HepG2 (cell line): ENCODE measurements at regions not wholly inside any gene's neighbourhood (a gene's known extent, or its start where the extent isn't known, plus 50 kb on each side); places are given as distances from the start of the nearest gene placed in this dataset.
A peak's percentile ranks its signal among the peaks of the same experiment; 100 is the strongest.

Experiments
- CBX2 ChIP-seq, 2 experiments: fragments of 200-600 bp in 1 of 2; sonication (generic); formaldehyde crosslinking in 1 of 2; IDR thresholded peaks; 2 replicates each; pipeline versions ENCODE4 v1.7.0 to v1.8.1; 2018 to 2022; ENCODE audit warnings: low read depth in 2 of 2, low read length in 1 of 2, mild to moderate bottlenecking in 1 of 2, missing genetic modification reagents in 1 of 2
- CBX5 ChIP-seq: sonication (generic); formaldehyde crosslinking; IDR thresholded peaks from 2 replicates; pipeline ENCODE4 v1.4.0; 2020; ENCODE audit warnings: missing genetic modification reagents, borderline replicate concordance
- HOXA7 ChIP-seq: sonication (generic); formaldehyde crosslinking; IDR thresholded peaks from 2 replicates; pipeline ENCODE4 v1.8.1; 2022; ENCODE audit warnings: mild to moderate bottlenecking, missing genetic modification reagents, moderate library complexity
- MAFF ChIP-seq: IDR thresholded peaks from 2 replicates; pipeline ENCODE4 v1.6.1; 2011; ENCODE audit warnings: low read depth, low read length, improper control_type of control experiment
- MED1 ChIP-seq: sonication (generic); formaldehyde crosslinking; IDR thresholded peaks from 2 replicates; pipeline ENCODE4 v1.4.0; 2020; ENCODE audit warnings: missing genetic modification reagents
- MEIS2 ChIP-seq: sonication (generic); formaldehyde crosslinking; IDR thresholded peaks from 2 replicates; pipeline ENCODE4 v1.9.0; 2021; ENCODE audit warnings: mild to moderate bottlenecking, missing genetic modification reagents
- NCOA1 ChIP-seq: sonication (generic); formaldehyde crosslinking; IDR thresholded peaks from 2 replicates; pipeline ENCODE4 v1.9.0; 2021; ENCODE audit warnings: missing genetic modification reagents
- NR2F2 ChIP-seq: IDR thresholded peaks from 2 replicates; pipeline ENCODE4 v1.6.1; 2012; ENCODE audit warnings: low read depth, inconsistent platforms, borderline replicate concordance
- REPIN1 ChIP-seq: sonication (generic); formaldehyde crosslinking; IDR thresholded peaks from 2 replicates; pipeline ENCODE4 v1.8.0; 2022; ENCODE audit warnings: missing genetic modification reagents, low read depth, mild to moderate bottlenecking, borderline replicate concordance
- ZNF264 ChIP-seq: sonication (generic); formaldehyde crosslinking; IDR thresholded peaks from 2 replicates; pipeline ENCODE4 v1.4.0; 2020; ENCODE audit warnings: missing genetic modification reagents
- ZNF292 ChIP-seq: sonication (generic); formaldehyde crosslinking; IDR thresholded peaks from 2 replicates; pipeline ENCODE4 v1.8.1; 2022; ENCODE audit warnings: mild to moderate bottlenecking, low read depth, missing genetic modification reagents, borderline replicate concordance
- ZNF510 ChIP-seq: sonication (generic); formaldehyde crosslinking; IDR thresholded peaks from 2 replicates; pipeline ENCODE4 v1.4.0; 2020; ENCODE audit warnings: low read depth, mild to moderate bottlenecking, missing genetic modification reagents
- ZNF547 ChIP-seq: sonication (generic); formaldehyde crosslinking; IDR thresholded peaks from 2 replicates; pipeline ENCODE4 v1.5.1; 2020; ENCODE audit warnings: mild to moderate bottlenecking, missing genetic modification reagents
- ZNF660 ChIP-seq: sonication (generic); formaldehyde crosslinking; IDR thresholded peaks from 2 replicates; pipeline ENCODE4 v1.5.1; 2020; ENCODE audit warnings: mild to moderate bottlenecking, low read depth, missing genetic modification reagents, borderline replicate concordance
- ZNF776 ChIP-seq: sonication (generic); formaldehyde crosslinking; IDR thresholded peaks from 2 replicates; pipeline ENCODE4 v1.4.0; 2020; ENCODE audit warnings: mild to moderate bottlenecking, missing genetic modification reagents
- TF ChIP-seq, protein P1 (sequence below): sonication (generic); formaldehyde crosslinking; IDR thresholded peaks from 2 replicates; pipeline ENCODE4 v1.8.1; 2023; ENCODE audit warnings: mild to moderate bottlenecking, moderate library complexity, missing genetic modification reagents
- TF ChIP-seq, protein P2 (sequence below): IDR thresholded peaks from 2 replicates; pipeline ENCODE4 v1.6.1; 2016; ENCODE audit warnings: missing biosample characterization, missing genetic modification reagents, low read depth
- TF ChIP-seq, protein P3 (sequence below): sonication (generic); formaldehyde crosslinking; IDR thresholded peaks from 2 replicates; pipeline ENCODE4 v1.4.0; 2020; ENCODE audit warnings: missing genetic modification reagents
- TF ChIP-seq, protein P4 (sequence below): sonication (generic); formaldehyde crosslinking; IDR thresholded peaks from 2 replicates; pipeline ENCODE4 v1.5.1; 2020; ENCODE audit warnings: missing genetic modification reagents, mild to moderate bottlenecking, borderline replicate concordance
- TF ChIP-seq, protein P5 (sequence below): sonication (generic); formaldehyde crosslinking; IDR thresholded peaks from 2 replicates; pipeline ENCODE4 v1.5.0; 2020; ENCODE audit warnings: mild to moderate bottlenecking, missing genetic modification reagents, borderline replicate concordance

DNA sequence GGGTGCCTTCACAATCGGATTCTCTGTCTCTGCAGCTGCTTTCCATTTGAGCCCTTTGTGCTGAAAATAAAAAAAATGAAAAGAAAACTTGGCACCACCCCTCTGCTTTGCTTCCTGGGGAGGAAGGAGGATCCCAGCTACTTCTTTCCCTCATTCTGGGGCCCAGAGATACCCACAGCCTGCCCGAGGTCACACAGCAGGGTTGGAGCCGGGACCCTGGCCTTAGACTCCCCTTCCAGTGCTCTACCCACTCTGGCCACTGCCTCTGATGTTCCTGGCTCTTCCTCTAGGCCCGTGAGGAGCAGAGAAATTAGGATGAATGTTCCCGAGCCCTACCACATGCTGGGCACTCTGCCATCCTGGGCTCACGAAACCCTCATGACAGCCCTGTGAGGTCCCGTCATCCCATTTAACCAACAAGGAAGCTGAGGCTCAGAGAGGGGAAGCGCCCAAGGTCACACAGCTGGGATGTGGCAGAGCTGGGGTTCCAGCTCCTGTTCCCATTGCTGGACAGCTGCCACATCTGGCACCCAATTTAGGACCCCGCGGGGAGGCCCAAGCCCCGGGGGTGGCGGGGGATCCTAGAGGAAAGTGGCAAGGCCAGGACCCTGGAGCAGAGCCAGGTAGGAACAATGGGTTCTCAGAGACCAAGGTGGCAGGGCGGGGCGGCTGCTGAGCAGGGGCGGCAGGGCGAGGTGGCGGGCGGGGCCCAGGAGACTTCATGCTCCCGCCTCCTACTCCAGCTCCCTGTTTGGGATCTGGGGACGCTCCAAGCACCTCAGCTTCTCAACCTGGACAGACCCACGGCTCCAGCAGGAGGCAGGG lies 76.6 kb downstream of the CEBPB start (continued):
- TF ChIP-seq, protein P1, sequence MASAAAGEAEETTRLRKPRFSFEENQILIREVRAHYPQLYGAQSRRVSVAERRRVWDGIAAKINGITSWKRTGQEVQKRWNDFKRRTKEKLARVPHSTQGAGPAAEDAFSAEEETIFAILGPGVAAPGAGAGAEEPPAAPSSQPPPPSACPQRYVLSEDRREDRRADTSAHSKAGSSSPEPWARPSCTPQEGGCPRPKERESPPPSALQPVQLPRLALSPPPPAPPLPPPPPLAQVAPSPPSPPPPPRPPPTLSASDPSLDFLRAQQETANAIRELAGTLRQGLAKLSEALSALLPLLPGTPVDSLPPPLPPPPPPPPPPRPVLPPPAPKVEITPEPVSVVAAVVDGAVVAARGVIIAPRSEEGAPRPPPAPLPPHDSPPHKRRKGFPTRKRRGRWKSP, result peak; percentile 42; the same call in 1 of the 2 replicates
- TF ChIP-seq ZNF510 (CRISPR knock-in tag) (0 out of 2 replicates have a peak, but pooled peaks have one; percentile 22), ZNF776 (CRISPR knock-in tag) (no peak), MEIS2 (CRISPR knock-in tag) (no peak), ZNF660 (no peak), CBX2 (IDR thresholded peaks at IDR 0.05; ENCODE audit: low read depth, low read length) (no peak), CBX2 (CRISPR knock-in tag; IDR thresholded peaks at IDR 0.05; ENCODE audit: low read depth) (no peak), NR2F2 (no peak), CBX5 (0 out of 2 replicates have a peak, but pooled peaks have one; percentile 17), NCOA1 (no peak), ZNF547 (CRISPR knock-in tag) (peak; percentile 67), HOXA7 (CRISPR knock-in tag) (no peak), MED1 (no peak), MAFF (no peak; the same call in 1 of the 2 replicates), ZNF264 (CRISPR knock-in tag) (no peak), ZNF292 (CRISPR knock-in tag) (0 out of 2 replicates have a peak, but pooled peaks have one; percentile 53), REPIN1 (CRISPR knock-in tag) (no peak)
- TF ChIP-seq, protein P2, sequence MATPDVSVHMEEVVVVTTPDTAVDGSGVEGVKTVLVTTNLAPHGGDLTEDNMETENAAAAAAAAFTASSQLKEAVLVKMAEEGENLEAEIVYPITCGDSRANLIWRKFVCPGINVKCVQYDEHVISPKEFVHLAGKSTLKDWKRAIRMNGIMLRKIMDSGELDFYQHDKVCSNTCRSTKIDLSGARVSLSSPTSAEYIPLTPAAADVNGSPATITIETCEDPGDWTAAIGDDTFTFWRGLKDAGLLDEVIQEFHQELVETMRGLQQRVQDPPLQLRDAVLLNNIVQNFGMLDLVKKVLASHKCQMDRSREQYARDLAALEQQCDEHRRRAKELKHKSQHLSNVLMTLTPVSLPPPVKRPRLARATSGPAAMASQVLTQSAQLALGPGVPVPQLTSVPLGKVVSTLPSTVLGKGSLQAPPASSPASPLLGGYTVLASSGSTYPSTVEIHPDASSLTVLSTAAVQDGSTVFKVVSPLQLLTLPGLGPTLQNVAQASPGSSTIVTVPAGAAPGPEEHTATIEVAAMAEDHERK (CRISPR knock-in tag), result no peak
- TF ChIP-seq, protein P3, sequence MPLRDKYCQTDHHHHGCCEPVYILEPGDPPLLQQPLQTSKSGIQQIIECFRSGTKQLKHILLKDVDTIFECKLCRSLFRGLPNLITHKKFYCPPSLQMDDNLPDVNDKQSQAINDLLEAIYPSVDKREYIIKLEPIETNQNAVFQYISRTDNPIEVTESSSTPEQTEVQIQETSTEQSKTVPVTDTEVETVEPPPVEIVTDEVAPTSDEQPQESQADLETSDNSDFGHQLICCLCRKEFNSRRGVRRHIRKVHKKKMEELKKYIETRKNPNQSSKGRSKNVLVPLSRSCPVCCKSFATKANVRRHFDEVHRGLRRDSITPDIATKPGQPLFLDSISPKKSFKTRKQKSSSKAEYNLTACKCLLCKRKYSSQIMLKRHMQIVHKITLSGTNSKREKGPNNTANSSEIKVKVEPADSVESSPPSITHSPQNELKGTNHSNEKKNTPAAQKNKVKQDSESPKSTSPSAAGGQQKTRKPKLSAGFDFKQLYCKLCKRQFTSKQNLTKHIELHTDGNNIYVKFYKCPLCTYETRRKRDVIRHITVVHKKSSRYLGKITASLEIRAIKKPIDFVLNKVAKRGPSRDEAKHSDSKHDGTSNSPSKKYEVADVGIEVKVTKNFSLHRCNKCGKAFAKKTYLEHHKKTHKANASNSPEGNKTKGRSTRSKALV, result no peak
- TF ChIP-seq, protein P4, sequence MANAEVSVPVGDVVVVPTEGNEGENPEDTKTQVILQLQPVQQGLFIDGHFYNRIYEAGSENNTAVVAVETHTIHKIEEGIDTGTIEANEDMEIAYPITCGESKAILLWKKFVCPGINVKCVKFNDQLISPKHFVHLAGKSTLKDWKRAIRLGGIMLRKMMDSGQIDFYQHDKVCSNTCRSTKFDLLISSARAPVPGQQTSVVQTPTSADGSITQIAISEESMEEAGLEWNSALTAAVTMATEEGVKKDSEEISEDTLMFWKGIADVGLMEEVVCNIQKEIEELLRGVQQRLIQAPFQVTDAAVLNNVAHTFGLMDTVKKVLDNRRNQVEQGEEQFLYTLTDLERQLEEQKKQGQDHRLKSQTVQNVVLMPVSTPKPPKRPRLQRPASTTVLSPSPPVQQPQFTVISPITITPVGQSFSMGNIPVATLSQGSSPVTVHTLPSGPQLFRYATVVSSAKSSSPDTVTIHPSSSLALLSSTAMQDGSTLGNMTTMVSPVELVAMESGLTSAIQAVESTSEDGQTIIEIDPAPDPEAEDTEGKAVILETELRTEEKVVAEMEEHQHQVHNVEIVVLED (CRISPR knock-in tag), result no peak; the same call in 1 of the 2 replicates
- TF ChIP-seq, protein P5, sequence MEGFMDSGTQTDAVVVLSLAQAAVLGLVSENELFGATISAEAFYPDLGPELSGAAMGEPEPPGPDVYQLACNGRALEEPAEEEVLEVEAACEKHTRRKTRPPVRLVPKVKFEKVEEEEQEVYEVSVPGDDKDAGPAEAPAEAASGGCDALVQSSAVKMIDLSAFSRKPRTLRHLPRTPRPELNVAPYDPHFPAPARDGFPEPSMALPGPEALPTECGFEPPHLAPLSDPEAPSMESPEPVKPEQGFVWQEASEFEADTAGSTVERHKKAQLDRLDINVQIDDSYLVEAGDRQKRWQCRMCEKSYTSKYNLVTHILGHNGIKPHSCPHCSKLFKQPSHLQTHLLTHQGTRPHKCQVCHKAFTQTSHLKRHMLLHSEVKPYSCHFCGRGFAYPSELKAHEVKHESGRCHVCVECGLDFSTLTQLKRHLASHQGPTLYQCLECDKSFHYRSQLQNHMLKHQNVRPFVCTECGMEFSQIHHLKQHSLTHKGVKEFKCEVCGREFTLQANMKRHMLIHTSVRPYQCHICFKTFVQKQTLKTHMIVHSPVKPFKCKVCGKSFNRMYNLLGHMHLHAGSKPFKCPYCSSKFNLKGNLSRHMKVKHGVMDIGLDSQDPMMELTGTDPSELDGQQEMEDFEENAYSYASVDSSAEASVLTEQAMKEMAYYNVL (CRISPR knock-in tag), result no peak
